ENCODE measurements at regions not wholly inside any gene's neighbourhood (a gene's known extent, or its start where the extent isn't known, plus 50 kb on each side); places are given as distances from the start of the nearest gene placed in this dataset.

DNA sequence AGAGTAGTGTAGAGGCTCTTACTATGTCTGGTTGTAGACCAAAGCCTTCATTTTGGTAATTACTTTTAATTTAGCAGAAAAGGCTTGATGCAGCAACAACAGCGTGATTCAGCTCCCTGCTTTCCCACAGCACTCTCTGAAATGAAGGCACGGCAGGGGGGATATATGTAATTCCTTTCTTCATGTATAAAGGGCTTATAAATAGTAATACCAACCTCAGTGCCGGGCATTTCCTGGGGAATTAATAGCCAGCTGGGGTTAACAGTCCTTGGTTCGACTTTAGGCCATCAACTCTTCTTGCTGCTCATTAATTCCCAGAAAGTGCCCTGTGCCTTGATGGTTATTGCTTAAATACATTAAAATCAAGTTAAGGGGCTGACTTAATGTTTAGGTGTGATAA lies 669.0 kb downstream of the ZNF674 start:
- TF ChIP-seq, protein P1, sequence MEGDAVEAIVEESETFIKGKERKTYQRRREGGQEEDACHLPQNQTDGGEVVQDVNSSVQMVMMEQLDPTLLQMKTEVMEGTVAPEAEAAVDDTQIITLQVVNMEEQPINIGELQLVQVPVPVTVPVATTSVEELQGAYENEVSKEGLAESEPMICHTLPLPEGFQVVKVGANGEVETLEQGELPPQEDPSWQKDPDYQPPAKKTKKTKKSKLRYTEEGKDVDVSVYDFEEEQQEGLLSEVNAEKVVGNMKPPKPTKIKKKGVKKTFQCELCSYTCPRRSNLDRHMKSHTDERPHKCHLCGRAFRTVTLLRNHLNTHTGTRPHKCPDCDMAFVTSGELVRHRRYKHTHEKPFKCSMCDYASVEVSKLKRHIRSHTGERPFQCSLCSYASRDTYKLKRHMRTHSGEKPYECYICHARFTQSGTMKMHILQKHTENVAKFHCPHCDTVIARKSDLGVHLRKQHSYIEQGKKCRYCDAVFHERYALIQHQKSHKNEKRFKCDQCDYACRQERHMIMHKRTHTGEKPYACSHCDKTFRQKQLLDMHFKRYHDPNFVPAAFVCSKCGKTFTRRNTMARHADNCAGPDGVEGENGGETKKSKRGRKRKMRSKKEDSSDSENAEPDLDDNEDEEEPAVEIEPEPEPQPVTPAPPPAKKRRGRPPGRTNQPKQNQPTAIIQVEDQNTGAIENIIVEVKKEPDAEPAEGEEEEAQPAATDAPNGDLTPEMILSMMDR (IDR thresholded peaks at IDR 0.05; ENCODE audit: borderline replicate concordance, insufficient read depth, low read depth, low read length), result no peak
- H3K4me3 ChIP-seq (ENCODE audit: low read depth, low read length), result no peak overlapping the region

DNA sequence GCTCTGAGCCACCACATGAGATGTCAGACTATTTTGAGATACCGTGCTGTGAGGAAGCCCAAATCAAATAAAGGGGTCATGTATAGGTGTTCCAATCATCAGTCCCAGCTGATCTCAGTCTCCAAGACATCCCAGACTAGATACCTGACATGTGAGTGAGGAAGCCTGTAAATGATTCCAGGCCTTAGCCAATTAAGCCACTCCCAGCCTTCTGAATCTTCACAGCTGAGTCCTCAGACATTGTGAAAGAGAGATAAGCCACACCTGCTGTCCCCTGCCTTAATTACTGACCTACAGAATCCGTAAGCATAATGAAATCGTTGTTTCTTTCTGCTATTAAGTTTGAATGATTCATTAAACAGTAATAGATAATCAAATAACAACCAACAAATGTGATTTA lies 671.4 kb downstream of the ZNF674 start:
- TF ChIP-seq, protein P1 (IDR thresholded peaks at IDR 0.05; ENCODE audit: borderline replicate concordance, insufficient read depth, low read depth, low read length), result no peak
- H3K4me3 ChIP-seq (ENCODE audit: low read depth, low read length), result no peak overlapping the region

DNA sequence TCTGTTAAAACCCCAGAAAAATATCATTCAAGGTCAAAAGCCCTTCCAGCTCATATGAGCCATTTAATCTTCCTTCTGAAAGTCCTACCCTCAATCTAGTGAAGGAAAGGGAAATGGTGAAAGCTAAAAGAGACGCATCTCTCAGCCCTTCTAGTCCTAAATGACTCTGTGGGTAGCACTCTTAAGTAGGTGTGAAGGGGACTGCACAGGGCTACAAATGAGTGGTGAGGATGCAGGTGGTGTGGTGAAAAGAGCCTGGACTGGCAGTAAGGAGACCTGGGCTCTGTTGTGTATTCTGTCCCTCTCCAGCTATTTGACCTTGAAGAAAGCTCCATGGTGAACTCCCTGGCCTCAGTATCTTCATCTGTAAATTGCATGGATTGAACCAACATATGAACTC lies 671.8 kb upstream of the DIPK2B start:
- H3K4me3 ChIP-seq (ENCODE audit: low read depth, low read length), result no peak overlapping the region
- TF ChIP-seq, protein P1 (IDR thresholded peaks at IDR 0.05; ENCODE audit: borderline replicate concordance, insufficient read depth, low read depth, low read length), result no peak

DNA sequence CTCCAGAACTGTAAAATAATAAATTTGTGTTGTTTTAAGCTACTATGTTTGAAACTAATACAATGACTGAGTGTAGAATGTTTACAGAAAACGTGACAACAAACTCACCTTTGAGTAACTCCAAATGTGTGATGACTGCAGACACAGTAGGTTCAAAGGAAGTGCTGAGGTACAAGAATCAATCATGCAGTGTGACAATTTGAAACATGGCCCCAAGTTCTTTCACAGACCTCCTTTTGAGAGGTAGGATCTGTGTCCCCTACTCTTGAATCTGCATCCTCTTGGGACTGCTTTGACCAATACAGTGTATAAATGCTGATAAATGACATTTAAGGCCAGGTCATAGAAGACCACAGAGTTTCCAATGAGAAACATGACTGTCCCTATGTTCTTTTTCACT lies 667.7 kb upstream of the DIPK2B start:
- TF ChIP-seq, protein P1 (IDR thresholded peaks at IDR 0.05; ENCODE audit: borderline replicate concordance, insufficient read depth, low read depth, low read length), result no peak
- no peak overlapping the region for H3K4me3 ChIP-seq (ENCODE audit: low read depth, low read length)

DNA sequence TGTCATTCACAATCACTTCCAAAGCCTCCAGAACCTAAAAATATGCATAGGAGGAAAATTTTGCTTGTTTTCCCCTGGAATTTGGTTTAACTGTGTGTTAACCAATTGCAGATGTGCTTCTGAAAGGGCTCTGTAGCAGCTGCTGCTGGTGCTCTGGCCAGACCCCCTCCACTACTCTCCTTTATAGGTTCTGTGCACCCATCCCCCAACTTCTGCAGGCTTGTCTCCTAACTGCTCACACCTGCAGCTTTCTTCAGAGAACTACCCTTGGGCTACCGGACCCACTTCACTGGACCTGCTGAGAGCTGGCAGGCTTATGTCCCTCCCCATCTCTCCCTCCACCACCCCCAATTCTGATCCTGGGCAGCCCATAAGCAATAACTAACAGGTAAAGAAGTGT lies 662.1 kb upstream of the DIPK2B start:
- no peak overlapping the region for H3K4me3 ChIP-seq (ENCODE audit: low read depth, low read length)
- TF ChIP-seq, protein P1 (IDR thresholded peaks at IDR 0.05; ENCODE audit: borderline replicate concordance, insufficient read depth, low read depth, low read length), result no peak

DNA sequence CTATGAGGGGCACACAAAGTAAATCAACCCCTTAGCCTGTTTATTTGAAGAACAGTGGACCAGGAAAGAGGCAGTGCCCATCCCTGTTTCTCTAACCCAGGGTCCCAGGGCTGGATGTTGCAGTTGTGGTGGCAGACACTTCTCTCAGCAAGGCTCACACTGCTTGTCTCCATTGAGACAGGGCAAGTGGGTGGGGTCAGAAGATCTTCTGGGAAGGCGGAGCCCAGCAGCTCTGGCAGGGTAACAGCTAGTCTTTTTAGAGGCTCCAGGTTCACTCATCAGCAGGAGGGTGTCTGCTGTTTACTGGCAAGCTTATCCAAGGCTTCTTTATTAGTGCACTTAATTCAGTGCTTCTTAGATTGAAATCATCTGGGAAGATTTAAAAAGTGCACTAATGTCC lies 659.8 kb upstream of the DIPK2B start:
- TF ChIP-seq, protein P1 (IDR thresholded peaks at IDR 0.05; ENCODE audit: borderline replicate concordance, insufficient read depth, low read depth, low read length), result no peak
- H3K4me3 ChIP-seq (ENCODE audit: low read depth, low read length), result no peak overlapping the region

DNA sequence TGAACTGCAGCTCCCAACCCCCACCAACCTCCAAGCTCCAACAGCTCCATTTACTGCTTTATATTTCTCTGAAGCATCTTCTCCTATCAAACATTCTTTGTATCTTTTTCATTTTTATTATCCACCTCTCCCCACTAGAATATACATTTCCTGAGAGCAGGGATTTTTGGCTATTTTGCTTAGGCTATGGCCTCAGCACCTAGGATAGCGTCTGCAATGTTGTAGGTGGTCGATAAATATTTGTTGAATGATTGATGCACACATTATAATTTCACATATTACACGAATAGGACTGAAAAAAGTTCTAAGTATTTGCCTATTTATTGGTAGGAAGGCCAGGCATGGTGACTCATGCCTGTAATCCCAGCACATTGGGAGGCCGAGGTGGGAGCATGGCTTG lies 658.7 kb upstream of the DIPK2B start:
- no peak overlapping the region for H3K4me3 ChIP-seq (ENCODE audit: low read depth, low read length)
- TF ChIP-seq, protein P1 (IDR thresholded peaks at IDR 0.05; ENCODE audit: borderline replicate concordance, insufficient read depth, low read depth, low read length), result no peak
